GM12891 (cell line): ENCODE measurements at regions not wholly inside any gene's neighbourhood (a gene's known extent, or its start where the extent isn't known, plus 50 kb on each side); places are given as distances from the start of the nearest gene placed in this dataset.

Experiments used
- DNase-seq: peaks from one replicate; pipeline ENCODE4 v3.0.0; 2011; ENCODE audit warnings: low spot score; ENCODE audit not compliant: insufficient read length
- FAIRE-seq: peaks from 2 replicates; lab custom pipeline; 2011; peaks lifted over from hg19 to GRCh38; lab: Jason Lieb, UNC
- PAX5 ChIP-seq: IDR thresholded peaks from 2 replicates; pipeline ENCODE4 v1.6.1; 2011; ENCODE audit warnings: low read length, moderate library complexity, mild to moderate bottlenecking; ENCODE audit not compliant: insufficient read depth, severe bottlenecking
- POLR2A ChIP-seq: IDR thresholded peaks from 2 replicates; pipeline ENCODE4 v1.6.1; 2011; ENCODE audit warnings: low read depth, low read length, control low read depth
- POLR2AphosphoS5 ChIP-seq: IDR thresholded peaks from 2 replicates; pipeline ENCODE4 v1.6.1; 2011; ENCODE audit warnings: low read depth, low read length, control low read depth
- POU2F2 ChIP-seq: IDR thresholded peaks from 2 replicates; pipeline ENCODE4 v1.6.1; 2011; ENCODE audit warnings: low read depth, mild to moderate bottlenecking, control low read depth, low read length, moderate library complexity
- SPI1 ChIP-seq: IDR thresholded peaks from 2 replicates; pipeline ENCODE4 v1.6.1; 2011; ENCODE audit warnings: low read depth, low read length, control low read depth
- TAF1 ChIP-seq: IDR thresholded peaks from 2 replicates; pipeline ENCODE4 v1.6.1; 2011; ENCODE audit warnings: low read depth, low read length, control low read depth

- no peak for DNase-seq
- no peak for FAIRE-seq
- TF ChIP-seq SPI1: no peak
- TF ChIP-seq TAF1: no peak
- TF ChIP-seq POLR2AphosphoS5: no peak
- no peak for TF ChIP-seq POU2F2
Measured at GRCh38 chr7:126026421-126027088, 1096.9 kb upstream of the POT1 start.

DNA sequence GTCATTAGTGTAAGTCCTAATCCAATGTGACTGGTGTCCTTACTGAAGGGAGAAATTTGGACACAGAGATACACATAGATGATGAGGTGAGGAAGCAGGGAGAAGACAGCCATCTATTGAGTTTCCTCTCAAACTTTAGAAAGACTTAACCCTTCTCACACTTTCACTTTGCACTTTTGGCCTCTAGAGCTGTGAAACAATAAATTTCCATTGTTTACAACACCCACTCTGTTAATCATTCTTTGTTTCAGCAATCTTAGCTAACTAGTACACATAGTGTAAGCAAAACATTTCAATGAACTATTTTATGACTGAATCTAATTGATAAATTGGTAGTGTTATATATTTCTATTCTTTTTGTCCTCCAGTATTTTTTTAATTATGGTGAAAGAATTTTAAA is 1092.8 kb upstream of the POT1 start:
- TF ChIP-seq TAF1 (no peak), POU2F2 (no peak), POLR2AphosphoS5 (no peak), PAX5 (no peak), SPI1 (no peak), POLR2A (no peak)
- FAIRE-seq: no peak
- no peak for DNase-seq

DNA sequence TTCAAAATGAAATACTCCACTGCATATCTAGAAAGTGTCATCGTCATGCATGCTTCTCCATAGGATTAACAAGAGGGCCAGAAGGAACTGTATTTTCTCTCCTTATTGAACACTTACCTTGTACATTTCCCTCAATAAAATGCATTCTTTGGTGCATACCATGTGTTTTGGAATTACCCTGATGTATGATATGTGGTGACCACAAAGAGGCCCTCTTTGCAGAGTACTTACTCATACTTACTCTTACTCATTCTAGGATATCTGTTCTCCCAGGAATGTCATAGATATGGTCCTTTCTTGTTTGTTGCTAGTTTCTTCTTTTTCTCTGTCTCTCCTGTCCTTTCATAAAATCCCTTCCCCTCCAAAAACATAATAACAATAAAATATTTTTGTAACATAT is 1087.1 kb upstream of the POT1 start:
- DNase-seq (no peak), FAIRE-seq (no peak)
- no peak for TF ChIP-seq PAX5
- no peak for TF ChIP-seq POLR2A
- no peak for TF ChIP-seq SPI1
- TF ChIP-seq POLR2AphosphoS5: no peak
- no peak for TF ChIP-seq TAF1
- TF ChIP-seq POU2F2: no peak

GRCh38 chr7:126005064-126005463 is 1075.4 kb upstream of the POT1 start:
- no peak for DNase-seq
- no peak for TF ChIP-seq POLR2A
- no peak for TF ChIP-seq TAF1
- no peak for TF ChIP-seq POLR2AphosphoS5
- no peak for TF ChIP-seq PAX5
- TF ChIP-seq POU2F2: no peak
- TF ChIP-seq SPI1: no peak
- no peak for FAIRE-seq

DNA sequence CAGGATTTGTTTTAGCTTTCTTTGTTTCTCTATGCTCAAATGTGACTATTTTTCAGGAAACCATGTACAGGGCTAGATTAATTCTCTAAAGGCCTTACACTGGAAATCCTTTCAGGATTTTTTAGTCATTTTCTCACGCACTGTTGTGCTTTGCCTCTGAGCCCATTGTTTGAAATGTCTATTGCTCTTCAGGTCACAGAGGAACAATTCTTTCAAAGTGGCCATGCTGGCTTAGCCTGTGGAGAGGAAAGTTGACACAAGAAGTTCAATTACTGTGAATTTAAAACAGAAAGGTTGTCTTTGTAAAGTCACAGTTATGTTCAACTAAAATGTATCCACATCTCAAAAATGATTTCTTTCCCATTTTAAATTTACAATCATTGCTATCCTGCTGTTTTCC is 1071.7 kb upstream of the POT1 start:
- TF ChIP-seq SPI1 (no peak), TAF1 (no peak), POLR2AphosphoS5 (no peak), POU2F2 (no peak), POLR2A (no peak), PAX5 (no peak)
- FAIRE-seq (no peak), DNase-seq (no peak)

DNA sequence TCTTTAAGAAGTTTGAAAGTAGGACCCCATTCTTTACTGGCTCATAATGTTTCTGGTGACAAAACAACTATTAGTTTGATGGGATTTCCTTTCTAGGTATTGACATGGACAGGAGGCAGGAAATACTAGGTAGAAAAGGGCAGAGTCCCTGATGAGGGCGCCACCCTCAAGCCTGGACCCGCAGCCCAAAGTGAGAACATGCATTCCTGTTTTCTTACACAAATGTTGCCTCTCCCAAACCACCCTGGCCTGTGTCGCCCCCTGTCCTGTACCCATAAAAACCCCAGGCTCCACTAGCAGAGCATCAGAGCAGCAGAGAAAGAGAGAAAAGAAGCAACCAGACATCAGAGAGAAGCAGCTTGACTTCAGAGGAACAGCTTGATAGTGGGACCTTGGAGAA is 1055.2 kb upstream of the POT1 start:
- DNase-seq (no peak), FAIRE-seq (no peak)
- TF ChIP-seq POU2F2: no peak
- no peak for TF ChIP-seq SPI1
- no peak for TF ChIP-seq POLR2AphosphoS5
- TF ChIP-seq POLR2A: no peak
- TF ChIP-seq PAX5: no peak
- no peak for TF ChIP-seq TAF1

GRCh38 chr7:125971656-125972055 is 1042.0 kb upstream of the POT1 start:
- TF ChIP-seq TAF1 (no peak), PAX5 (no peak), POU2F2 (no peak), POLR2AphosphoS5 (no peak), POLR2A (no peak), SPI1 (no peak)
- DNase-seq (no peak), FAIRE-seq (no peak)

DNA sequence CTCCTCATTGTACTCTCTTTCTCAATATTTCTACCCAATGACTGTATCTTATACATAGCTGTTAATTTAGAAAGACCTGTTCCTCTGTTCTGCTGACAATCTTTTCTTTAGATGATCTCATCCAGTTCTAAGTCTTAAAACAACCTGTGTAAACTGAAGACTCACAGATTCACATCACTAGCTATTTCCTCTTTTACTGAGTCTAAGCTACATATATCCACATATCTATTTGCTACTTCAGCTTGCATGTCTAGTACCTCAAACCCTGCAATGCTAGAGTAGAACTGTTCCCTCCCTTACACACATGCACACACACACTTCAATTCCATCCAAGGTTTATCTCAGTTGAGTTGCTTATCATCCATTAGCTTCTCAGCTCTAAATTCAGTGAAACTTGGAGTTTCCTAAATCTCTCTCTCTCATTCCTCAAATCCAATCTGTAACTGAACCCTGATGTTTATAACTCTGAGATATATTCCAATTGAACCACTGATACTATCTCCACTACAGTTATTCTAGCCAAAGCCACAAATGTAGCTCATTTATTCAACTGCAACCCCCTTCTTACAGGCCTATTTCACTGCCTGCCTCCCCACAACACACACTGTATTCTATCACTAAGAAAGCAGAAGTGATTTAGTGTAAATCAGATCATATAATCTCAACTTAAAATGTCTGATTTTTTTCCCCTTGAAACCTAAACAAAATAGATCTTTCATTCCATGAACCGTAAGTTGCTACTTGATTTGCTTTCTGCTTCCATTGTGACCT is 1036.8 kb upstream of the POT1 start:
- FAIRE-seq (no peak), DNase-seq (no peak)
- TF ChIP-seq TAF1 (no peak), SPI1 (0 out of 2 replicates have a peak, but pooled peaks have one; percentile 3)

DNA sequence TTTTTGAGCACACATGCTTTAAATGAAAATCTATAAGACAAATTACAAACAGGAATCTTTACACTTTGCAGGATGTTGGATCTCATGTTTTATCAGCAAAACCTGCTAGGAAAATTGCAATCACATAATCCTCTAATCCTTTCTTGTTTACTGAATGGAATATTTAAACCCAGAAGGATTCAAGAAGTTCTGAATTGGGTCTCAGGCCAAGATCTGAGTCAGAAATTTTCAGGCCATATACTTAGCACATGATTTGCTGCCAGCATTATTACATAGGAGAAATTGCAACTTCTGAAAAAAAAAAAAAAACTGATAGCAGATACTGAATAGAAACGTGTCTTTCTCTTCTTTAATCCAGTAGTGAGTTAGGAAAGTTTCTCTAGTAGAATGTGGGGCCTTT is 1005.3 kb upstream of the POT1 start:
- no peak for TF ChIP-seq POU2F2
- no peak for TF ChIP-seq SPI1
- no peak for TF ChIP-seq PAX5
- no peak for TF ChIP-seq TAF1
- TF ChIP-seq POLR2A: no peak
- TF ChIP-seq POLR2AphosphoS5: no peak
- DNase-seq (no peak), FAIRE-seq (no peak)

DNA sequence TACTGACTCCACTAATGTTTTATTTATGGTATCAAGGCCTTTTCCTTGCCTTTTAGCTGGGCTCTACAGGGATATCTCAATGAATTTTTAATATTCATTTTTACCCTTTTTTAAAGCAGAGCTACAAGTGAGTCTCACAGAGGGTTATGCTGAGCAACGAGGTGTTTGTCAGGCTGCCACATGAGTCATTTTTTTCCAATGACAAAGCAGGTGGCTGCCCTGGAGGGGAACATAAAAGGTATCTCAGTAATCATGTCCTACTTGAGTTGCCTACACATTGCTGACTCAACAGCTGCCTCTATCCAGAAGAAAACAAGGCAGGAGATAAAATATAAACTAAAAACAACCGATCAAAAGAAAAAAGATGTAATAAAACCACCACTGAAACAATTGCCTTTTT is 1004.9 kb upstream of the POT1 start:
- FAIRE-seq: no peak
- DNase-seq: no peak
- no peak for TF ChIP-seq POU2F2
- TF ChIP-seq POLR2AphosphoS5: no peak
- no peak for TF ChIP-seq TAF1
- TF ChIP-seq PAX5: no peak
- no peak for TF ChIP-seq POLR2A
- no peak for TF ChIP-seq SPI1
